ENCODE measurements at regions not wholly inside any gene's neighbourhood (a gene's known extent, or its start where the extent isn't known, plus 50 kb on each side); places are given as distances from the start of the nearest gene placed in this dataset.
"Not testable (repeated sequence)": the region's sequence is repeated elsewhere in the genome, so short reads cannot be mapped to it uniquely, and the experiment has no call there.

- Mint-ChIP-seq H3K4me1 (ENCODE audit: low read depth) (no peaks in the 10 kb centered on the region), H3K4me3 (no peak overlapping the region), H3K27me3 (no peaks in the 10 kb centered on the region), H3K9me3 (peaks cover 25% of the 10 kb centered on the region), H3K36me3 (ENCODE audit: low read depth) (no peaks in the 10 kb centered on the region), H3K27ac (no peak overlapping the region)
- no peak for DNase-seq
Measured at GRCh38 chr10:107554333-107554732, 389.8 kb upstream of the SORCS1 start.

DNA sequence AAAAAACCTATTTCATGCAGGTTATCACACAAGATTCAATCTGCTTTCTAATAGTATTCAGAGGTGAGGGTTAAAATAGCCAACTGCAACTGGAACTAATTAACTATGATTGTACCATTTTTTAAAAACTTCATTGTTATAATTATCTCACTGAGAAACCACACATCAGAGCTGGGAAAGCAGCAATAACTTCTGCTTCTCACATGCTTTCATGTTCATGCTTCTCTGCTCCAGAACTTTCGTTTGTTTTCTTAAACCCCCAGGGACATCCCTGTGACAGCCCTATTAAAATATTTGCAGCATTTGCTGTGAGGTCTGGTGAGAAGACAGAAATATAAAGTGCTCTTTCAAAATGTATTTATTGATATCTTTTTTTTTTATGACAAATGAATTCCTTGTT is 389.0 kb upstream of the SORCS1 start:
- H3K27ac Mint-ChIP-seq = no peak overlapping the region
- DNase-seq = no peak

DNA sequence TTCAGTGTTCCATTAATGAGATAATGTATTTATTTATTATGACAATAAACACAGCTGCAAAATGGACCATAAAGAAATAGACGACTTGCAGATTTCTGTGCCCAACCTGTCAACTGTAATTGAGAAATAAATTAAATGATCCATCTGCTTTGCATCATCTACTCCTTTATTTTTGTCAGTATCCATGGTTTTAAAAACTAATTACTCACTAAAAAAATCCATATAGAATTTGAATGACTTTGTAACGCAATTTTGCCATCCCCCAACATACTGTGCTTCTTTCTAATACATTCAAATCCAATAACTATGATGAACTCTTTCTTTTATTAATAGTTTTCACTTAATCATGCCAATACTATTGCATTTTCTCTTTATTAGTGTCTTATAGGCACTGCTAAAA is 388.5 kb upstream of the SORCS1 start:
- Mint-ChIP-seq H3K36me3 (ENCODE audit: low read depth) (no peaks in the 10 kb centered on the region), H3K27ac (no peak overlapping the region), H3K4me3 (no peak overlapping the region), H3K4me1 (ENCODE audit: low read depth) (no peaks in the 10 kb centered on the region), H3K27me3 (no peaks in the 10 kb centered on the region), H3K9me3 (peaks cover 30% of the 10 kb centered on the region)
- DNase-seq = no peak

More for the DNA sequence above, 389.0 kb upstream of the SORCS1 start:
- H3K9me3 Mint-ChIP-seq = peaks cover 29% of the 10 kb centered on the region
- H3K4me1 Mint-ChIP-seq (ENCODE audit: low read depth) = no peaks in the 10 kb centered on the region
- no peak overlapping the region for H3K4me3 Mint-ChIP-seq
- H3K27me3 Mint-ChIP-seq = no peaks in the 10 kb centered on the region
- H3K36me3 Mint-ChIP-seq (ENCODE audit: low read depth) = no peaks in the 10 kb centered on the region

DNA sequence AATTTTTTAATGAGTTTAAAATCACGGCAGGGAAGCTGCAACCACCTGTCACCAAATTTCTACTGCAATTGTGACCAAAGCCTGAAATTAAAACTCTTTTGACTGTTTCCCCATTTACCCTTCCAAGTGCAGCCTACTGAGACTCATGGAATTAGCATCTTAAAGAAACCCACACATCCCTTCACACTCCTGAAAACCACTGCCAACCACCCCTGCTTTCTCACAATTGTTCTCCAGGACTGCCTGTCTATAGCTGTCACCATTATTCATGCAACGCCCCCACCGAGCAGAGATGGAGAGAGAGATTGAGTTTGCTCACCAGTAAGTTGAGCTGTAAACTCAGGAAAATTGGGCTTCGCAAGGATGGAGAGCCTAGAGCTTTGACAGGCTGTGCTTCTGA is 383.8 kb upstream of the SORCS1 start:
- Mint-ChIP-seq H3K36me3 (ENCODE audit: low read depth) (no peaks in the 10 kb centered on the region), H3K4me1 (ENCODE audit: low read depth) (no peaks in the 10 kb centered on the region), H3K4me3 (no peak overlapping the region), H3K9me3 (peaks cover 16% of the 10 kb centered on the region), H3K27ac (no peak overlapping the region), H3K27me3 (no peaks in the 10 kb centered on the region)
- DNase-seq = no peak

DNA sequence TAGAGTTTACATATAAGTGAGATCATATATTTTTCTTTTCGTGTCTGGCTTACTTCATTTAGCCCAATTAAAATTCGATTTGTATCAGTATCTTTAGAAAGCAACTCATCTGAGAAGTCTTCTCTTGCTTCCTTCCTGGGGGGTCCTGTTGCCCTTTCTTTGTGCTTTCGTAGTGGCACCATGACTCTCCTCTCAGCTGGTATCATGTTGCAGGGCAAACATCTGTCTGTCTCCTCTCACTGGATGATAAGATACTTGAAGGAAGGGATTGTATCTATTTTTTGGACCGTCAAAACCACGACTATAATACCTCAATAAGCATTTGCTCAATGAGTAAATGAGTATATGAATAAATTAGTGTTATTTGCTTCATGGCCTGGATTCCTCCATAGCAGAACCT is 382.5 kb upstream of the SORCS1 start:
- no peak for DNase-seq
- H3K27me3 Mint-ChIP-seq = no peaks in the 10 kb centered on the region
- peaks cover 12% of the 10 kb centered on the region for H3K9me3 Mint-ChIP-seq
- no peak overlapping the region for H3K4me3 Mint-ChIP-seq
- H3K36me3 Mint-ChIP-seq (ENCODE audit: low read depth) = no peaks in the 10 kb centered on the region
- H3K27ac Mint-ChIP-seq = no peak overlapping the region
- no peaks in the 10 kb centered on the region for H3K4me1 Mint-ChIP-seq (ENCODE audit: low read depth)

GRCh38 chr10:107546284-107546683 is 381.8 kb upstream of the SORCS1 start:
- Mint-ChIP-seq H3K27me3 (no peaks in the 10 kb centered on the region), H3K9me3 (peaks cover 10% of the 10 kb centered on the region), H3K27ac (no peak overlapping the region), H3K36me3 (ENCODE audit: low read depth) (no peaks in the 10 kb centered on the region), H3K4me1 (ENCODE audit: low read depth) (no peaks in the 10 kb centered on the region), H3K4me3 (no peak overlapping the region)
- no peak for DNase-seq

DNA sequence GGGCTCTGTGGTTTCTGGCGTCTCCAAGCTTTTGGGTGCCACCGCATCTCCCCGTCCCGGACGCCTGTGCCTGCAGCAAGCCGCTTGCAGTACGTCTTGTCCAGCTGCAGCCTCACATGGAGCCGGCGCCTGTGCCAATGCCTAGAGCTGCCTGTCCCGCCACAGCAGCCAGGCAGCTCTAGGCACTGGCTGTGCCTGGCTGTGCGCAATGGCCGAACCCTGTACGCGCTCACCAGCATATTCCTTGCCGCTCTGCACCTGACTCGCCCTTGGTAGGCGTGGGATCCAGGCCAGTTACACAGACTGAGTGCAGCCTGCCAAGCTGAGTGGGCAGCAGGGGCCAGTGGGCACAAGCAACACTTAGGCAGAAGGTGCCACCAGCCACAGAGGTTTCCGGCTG is 381.2 kb upstream of the SORCS1 start:
- no peaks in the 10 kb centered on the region for H3K27me3 Mint-ChIP-seq
- no peaks in the 10 kb centered on the region for H3K36me3 Mint-ChIP-seq (ENCODE audit: low read depth)
- peaks cover 10% of the 10 kb centered on the region for H3K9me3 Mint-ChIP-seq
- no peak overlapping the region for H3K27ac Mint-ChIP-seq
- no peak for DNase-seq
- no peak overlapping the region for H3K4me3 Mint-ChIP-seq
- no peaks in the 10 kb centered on the region for H3K4me1 Mint-ChIP-seq (ENCODE audit: low read depth)

DNA sequence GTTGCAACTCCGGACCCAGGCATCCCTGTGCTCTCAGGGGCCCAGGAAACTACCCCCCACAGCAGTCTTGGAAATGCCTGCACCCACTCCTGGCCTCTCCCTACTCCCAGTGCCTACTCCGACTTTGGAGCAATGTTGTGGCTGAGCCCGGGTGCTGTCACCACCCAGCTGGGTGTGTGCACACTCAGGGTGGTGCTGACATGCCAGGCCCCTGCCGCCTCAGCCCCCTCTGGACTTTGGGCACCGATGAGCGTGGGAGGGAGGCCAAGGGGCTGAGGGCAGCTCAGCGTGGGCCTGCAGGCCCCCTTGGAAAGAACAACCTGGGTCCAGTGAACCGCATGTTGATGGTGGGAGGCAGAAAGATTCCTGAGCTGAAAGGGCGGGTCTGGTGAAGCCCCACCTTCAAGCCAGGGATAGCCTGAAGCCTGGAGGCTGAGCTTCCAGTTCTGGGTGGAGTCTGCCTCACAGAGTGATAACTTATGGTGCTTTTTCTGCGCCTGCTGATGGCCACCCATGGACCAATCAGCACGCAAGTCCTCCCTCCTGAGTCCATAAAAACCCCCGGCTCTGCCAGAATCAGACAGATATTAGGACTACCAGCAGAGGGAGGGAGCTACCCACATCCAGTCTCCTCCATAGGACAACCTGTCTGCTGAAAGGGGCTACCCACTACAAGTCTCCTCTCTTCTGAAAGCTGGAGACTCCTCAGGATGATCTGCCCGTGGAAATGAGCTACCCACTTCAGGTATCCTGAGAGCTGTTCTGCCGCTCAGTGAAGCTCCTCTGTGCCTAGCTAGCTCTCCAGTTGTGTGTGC is 380.4 kb upstream of the SORCS1 start:
- Mint-ChIP-seq H3K27ac (no peak overlapping the region), H3K36me3 (ENCODE audit: low read depth) (no peaks in the 10 kb centered on the region), H3K4me1 (ENCODE audit: low read depth) (no peaks in the 10 kb centered on the region), H3K9me3 (peaks cover 8% of the 10 kb centered on the region), H3K4me3 (no peak overlapping the region), H3K27me3 (no peaks in the 10 kb centered on the region)
- DNase-seq = no peak

DNA sequence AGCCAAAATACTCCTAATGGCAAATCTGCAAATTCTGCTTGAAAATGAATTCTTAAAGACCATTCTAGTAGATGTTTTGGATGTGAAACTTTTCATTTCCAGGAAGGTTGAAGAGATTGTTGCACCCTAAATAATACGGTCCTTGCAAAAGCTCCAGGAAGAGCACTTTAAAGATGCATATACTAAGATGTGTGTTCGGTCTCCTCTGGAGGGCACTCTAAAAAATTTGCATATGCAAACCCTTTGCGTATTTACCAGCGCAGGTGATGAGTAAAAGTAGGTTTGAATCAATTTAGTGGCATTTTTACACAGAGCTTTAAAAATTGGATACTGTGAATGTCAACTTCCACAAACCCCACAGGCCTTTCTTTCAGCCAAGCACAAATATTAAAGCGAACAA is 378.1 kb upstream of the SORCS1 start:
- no peak overlapping the region for H3K4me3 Mint-ChIP-seq
- H3K9me3 Mint-ChIP-seq = peaks cover 5% of the 10 kb centered on the region
- DNase-seq = no peak
- H3K27me3 Mint-ChIP-seq = no peaks in the 10 kb centered on the region
- H3K27ac Mint-ChIP-seq = no peak overlapping the region
- H3K4me1 Mint-ChIP-seq (ENCODE audit: low read depth) = no peaks in the 10 kb centered on the region
- no peaks in the 10 kb centered on the region for H3K36me3 Mint-ChIP-seq (ENCODE audit: low read depth)

GRCh38 chr10:107542016-107542415 is 377.5 kb upstream of the SORCS1 start:
- Mint-ChIP-seq H3K27me3 (no peaks in the 10 kb centered on the region), H3K4me1 (ENCODE audit: low read depth) (no peaks in the 10 kb centered on the region), H3K4me3 (no peak overlapping the region), H3K9me3 (peaks cover 5% of the 10 kb centered on the region), H3K36me3 (ENCODE audit: low read depth) (no peaks in the 10 kb centered on the region), H3K27ac (no peak overlapping the region)
- no peak for DNase-seq

DNA sequence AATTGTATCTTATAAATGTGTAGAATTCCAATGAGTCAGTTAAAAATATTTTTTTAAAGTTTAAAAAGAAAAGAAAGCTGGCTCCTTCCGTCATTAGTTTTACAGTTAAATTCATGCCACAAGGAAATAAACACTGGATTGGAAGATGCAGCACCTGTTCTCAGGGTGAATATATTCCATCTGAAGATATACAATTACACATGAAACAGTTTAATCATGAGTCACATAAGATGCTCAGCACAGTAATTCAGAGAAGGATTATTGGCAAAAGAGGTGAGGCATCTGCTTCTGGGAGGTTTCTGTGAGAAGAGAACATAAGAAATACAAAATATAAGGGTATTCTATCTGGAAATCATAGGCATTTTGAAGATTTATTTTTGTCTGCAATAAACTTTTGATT is 376.5 kb upstream of the SORCS1 start:
- DNase-seq = no peak
- no peak overlapping the region for H3K27ac Mint-ChIP-seq
- H3K9me3 Mint-ChIP-seq = peaks cover 5% of the 10 kb centered on the region
- no peak overlapping the region for H3K4me3 Mint-ChIP-seq
- no peaks in the 10 kb centered on the region for H3K27me3 Mint-ChIP-seq
- no peaks in the 10 kb centered on the region for H3K4me1 Mint-ChIP-seq (ENCODE audit: low read depth)
- H3K36me3 Mint-ChIP-seq (ENCODE audit: low read depth) = no peaks in the 10 kb centered on the region

- Mint-ChIP-seq H3K27me3 (no peaks in the 10 kb centered on the region), H3K4me3 (no peak overlapping the region)
- no peak for DNase-seq
Measured at GRCh38 chr10:107529350-107529749, 364.8 kb upstream of the SORCS1 start.

GRCh38 chr10:107520348-107520747 is 355.8 kb upstream of the SORCS1 start:
- Mint-ChIP-seq H3K4me3 (no peak overlapping the region), H3K4me1 (ENCODE audit: low read depth) (no peaks in the 10 kb centered on the region), H3K9me3 (peaks cover 14% of the 10 kb centered on the region), H3K27ac (no peak overlapping the region), H3K27me3 (no peaks in the 10 kb centered on the region), H3K36me3 (ENCODE audit: low read depth) (no peaks in the 10 kb centered on the region)
- no peak for DNase-seq

More at GRCh38 chr10:107529350-107529749, 364.8 kb upstream of the SORCS1 start:
- Mint-ChIP-seq H3K9me3 (peaks cover 4% of the 10 kb centered on the region), H3K36me3 (ENCODE audit: low read depth) (no peaks in the 10 kb centered on the region), H3K27ac (no peak overlapping the region), H3K4me1 (ENCODE audit: low read depth) (no peaks in the 10 kb centered on the region)

DNA sequence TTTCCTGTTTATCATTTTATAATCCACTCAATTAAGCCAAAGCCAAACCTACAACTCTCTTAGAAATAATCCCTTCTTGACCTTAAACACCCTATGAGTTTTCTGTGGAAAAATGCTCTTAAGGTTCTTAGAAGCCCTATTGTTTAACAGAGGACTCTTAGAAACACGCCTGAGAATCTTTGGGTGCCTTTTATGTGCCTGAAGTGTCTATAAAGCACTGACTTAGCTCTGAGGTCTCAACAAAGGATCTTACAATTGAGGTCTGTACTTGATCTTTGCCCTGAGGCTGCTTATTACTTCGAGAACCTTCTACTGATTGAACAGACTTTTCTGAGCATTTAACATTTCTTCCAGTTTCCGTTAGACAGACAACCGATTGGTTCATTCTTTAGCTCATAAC is 353.3 kb upstream of the SORCS1 start:
- Mint-ChIP-seq H3K36me3 (ENCODE audit: low read depth) (no peaks in the 10 kb centered on the region), H3K27me3 (no peaks in the 10 kb centered on the region), H3K27ac (no peak overlapping the region), H3K9me3 (peaks cover 16% of the 10 kb centered on the region), H3K4me1 (ENCODE audit: low read depth) (no peaks in the 10 kb centered on the region), H3K4me3 (no peak overlapping the region)
- no peak for DNase-seq

GRCh38 chr10:107516349-107516748 is 351.8 kb upstream of the SORCS1 start:
- Mint-ChIP-seq H3K36me3 (ENCODE audit: low read depth) (no peaks in the 10 kb centered on the region), H3K9me3 (peaks cover 15% of the 10 kb centered on the region), H3K4me1 (ENCODE audit: low read depth) (no peaks in the 10 kb centered on the region), H3K27ac (no peak overlapping the region), H3K4me3 (no peak overlapping the region), H3K27me3 (no peaks in the 10 kb centered on the region)
- DNase-seq = no peak

GRCh38 chr10:107504011-107504410 is 339.5 kb upstream of the SORCS1 start:
- not testable (repeated sequence) for H3K4me3 Mint-ChIP-seq; H3K27me3 Mint-ChIP-seq; DNase-seq; H3K36me3 Mint-ChIP-seq (ENCODE audit: low read depth); H3K27ac Mint-ChIP-seq; H3K4me1 Mint-ChIP-seq (ENCODE audit: low read depth)
- H3K9me3 Mint-ChIP-seq = peaks cover 32% of the 10 kb centered on the region
